ENCODE measurements at regions not wholly inside any gene's neighbourhood (a gene's known extent, or its start where the extent isn't known, plus 50 kb on each side); places are given as distances from the start of the nearest gene placed in this dataset.

GRCh38 chr12:114750917-114751316 lies 66.9 kb upstream of the TBX3 start:
- Histone ChIP-seq H3K4me1 (no peaks in the 10 kb centered on the region), H3K36me3 (no peaks in the 10 kb centered on the region), H3K27me3 (no peaks in the 10 kb centered on the region), H3K27ac (no peak overlapping the region), H3K4me3 (no peak overlapping the region), H3K9me3 (no peaks in the 10 kb centered on the region)
- no peak for TF ChIP-seq POLR2A (IDR thresholded peaks at IDR 0.05)
- no peak for TF ChIP-seq POLR2AphosphoS5 (IDR thresholded peaks at IDR 0.05)
- TF ChIP-seq CTCF (IDR thresholded peaks at IDR 0.05), result no peak
- intact Hi-C loops (cut with DNase I; ENCODE audit: low total_unique reads), result no loop called here
- DNase-seq (ENCODE audit: low spot score in 2 of 2), result no peak

GRCh38 chr12:114749065-114749464 lies 65.1 kb upstream of the TBX3 start:
- intact Hi-C loops (cut with DNase I; ENCODE audit: low total_unique reads), result no loop called here
- DNase-seq (ENCODE audit: low spot score in 2 of 2), result no peak

DNA sequence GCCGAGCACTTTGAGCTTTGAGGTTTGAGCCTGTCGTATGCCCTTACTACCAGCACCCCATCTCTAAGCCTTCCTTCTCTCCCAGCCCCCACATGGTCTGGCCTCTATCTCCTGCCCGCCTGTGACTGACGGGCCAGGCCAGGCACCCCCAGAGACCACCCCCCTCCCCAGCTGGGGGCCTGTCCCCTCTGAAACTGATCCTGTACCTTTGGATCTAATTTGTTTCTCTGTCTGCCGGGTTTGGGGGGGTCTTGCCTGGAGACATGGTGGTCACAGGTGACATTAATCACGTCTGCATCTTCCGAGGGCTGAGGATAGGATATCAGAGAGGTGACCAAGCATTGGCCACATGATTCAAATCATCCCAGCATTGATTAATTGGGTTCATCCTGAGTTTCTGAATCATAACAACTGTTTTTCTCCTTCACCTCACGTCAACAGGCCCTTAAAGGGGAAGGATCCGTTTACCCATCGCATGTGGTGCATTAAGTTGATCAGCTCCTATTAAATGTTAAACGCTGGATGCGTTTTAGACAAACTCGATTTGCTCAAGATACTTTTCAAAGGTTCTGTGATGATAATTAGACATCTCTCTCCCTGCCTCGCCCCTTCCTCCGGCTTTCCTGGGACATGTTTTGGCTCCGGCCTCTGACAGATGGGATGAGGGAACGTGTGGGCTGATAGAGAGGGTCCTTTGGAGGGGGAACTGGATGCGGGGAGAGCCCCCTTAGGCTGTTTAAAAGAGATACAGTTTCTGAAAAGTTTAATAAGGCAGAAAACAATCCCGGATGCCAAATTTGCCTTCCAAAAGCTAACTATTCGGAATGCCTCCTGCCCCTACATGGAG lies 63.3 kb upstream of the TBX3 start:
- H3K36me3 ChIP-seq, result no peaks in the 10 kb centered on the region
- no peaks in the 10 kb centered on the region for H3K9me3 ChIP-seq
- peak overlapping the region in 1 of 3 donors; percentile 13 for H3K4me3 ChIP-seq
- H3K4me1 ChIP-seq, result no peaks in the 10 kb centered on the region
- no peak for TF ChIP-seq POLR2A (IDR thresholded peaks at IDR 0.05)
- TF ChIP-seq POLR2AphosphoS5 (IDR thresholded peaks at IDR 0.05), result no peak
- TF ChIP-seq CTCF (IDR thresholded peaks at IDR 0.05), result no peak
- intact Hi-C loops (cut with DNase I; ENCODE audit: low total_unique reads), result no loop called here
- DNase-seq (ENCODE audit: low spot score in 2 of 2), result no peak
- no peaks in the 10 kb centered on the region for H3K27me3 ChIP-seq
- H3K27ac ChIP-seq, result peak overlapping the region; percentile 58 to 86

More at GRCh38 chr12:114749065-114749464, 65.1 kb upstream of the TBX3 start:
- H3K4me3 ChIP-seq, result no peak overlapping the region
- no peak overlapping the region for H3K27ac ChIP-seq
- no peak for TF ChIP-seq POLR2AphosphoS5 (IDR thresholded peaks at IDR 0.05)
- TF ChIP-seq POLR2A (IDR thresholded peaks at IDR 0.05), result no peak
- TF ChIP-seq CTCF (IDR thresholded peaks at IDR 0.05), result no peak
- no peaks in the 10 kb centered on the region for H3K27me3 ChIP-seq
- no peaks in the 10 kb centered on the region for H3K4me1 ChIP-seq
- H3K9me3 ChIP-seq, result no peaks in the 10 kb centered on the region
- no peaks in the 10 kb centered on the region for H3K36me3 ChIP-seq

DNA sequence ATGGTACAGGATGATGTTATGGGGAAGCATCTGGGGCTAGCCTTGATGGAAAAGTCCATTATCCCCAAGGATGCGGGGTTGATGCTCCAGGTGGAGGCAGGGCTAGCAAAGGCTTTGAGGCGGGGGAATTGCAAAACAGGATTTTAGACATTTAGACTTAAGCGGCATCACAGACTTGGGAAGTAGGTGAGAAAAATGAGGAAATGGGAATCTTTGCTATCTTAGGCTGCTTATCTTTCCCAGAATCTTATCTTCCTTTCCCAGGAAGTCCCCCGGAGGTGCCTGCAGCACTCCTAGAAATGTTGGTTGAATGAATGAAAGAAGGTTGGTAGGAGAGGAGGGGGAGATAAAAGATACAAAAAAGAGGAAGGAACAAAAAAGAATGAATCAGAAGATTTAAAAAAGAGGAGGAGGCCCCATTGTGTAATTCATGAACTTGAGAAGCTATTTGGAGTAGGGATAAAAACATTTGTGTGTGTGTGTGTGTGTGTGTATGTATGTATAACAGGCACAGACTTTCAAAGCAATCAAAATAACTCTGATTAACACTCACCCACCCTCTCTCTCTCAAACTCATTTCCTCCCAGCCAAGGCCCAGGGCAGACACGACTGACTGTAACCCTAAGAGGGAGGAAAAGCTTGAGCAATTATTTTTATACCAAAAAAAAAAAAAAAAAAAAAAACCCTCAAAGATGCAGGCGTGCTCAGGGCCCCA lies 62.5 kb upstream of the TBX3 start:
- Histone ChIP-seq H3K27ac (peak overlapping the region; percentile 58 to 86), H3K4me1 (no peaks in the 10 kb centered on the region), H3K4me3 (no peak overlapping the region), H3K9me3 (no peaks in the 10 kb centered on the region), H3K27me3 (no peaks in the 10 kb centered on the region), H3K36me3 (no peaks in the 10 kb centered on the region)
- intact Hi-C loops (cut with DNase I; ENCODE audit: low total_unique reads), result no loop called here
- TF ChIP-seq POLR2A (IDR thresholded peaks at IDR 0.05) (no peak), POLR2AphosphoS5 (IDR thresholded peaks at IDR 0.05) (no peak), CTCF (IDR thresholded peaks at IDR 0.05) (no peak)
- DNase-seq (ENCODE audit: low spot score in 2 of 2), result no peak

- H3K9me3 ChIP-seq, result no peaks in the 10 kb centered on the region
- H3K4me3 ChIP-seq, result peak overlapping the region in 1 of 3 donors; percentile 37
- H3K27ac ChIP-seq, result peak overlapping the region in 1 of 2 donors; percentile 19
- H3K4me1 ChIP-seq, result no peaks in the 10 kb centered on the region
- H3K36me3 ChIP-seq, result no peaks in the 10 kb centered on the region
- TF ChIP-seq CTCF (IDR thresholded peaks at IDR 0.05), result no peak
- no peak for TF ChIP-seq POLR2AphosphoS5 (IDR thresholded peaks at IDR 0.05)
- DNase-seq (ENCODE audit: low spot score in 2 of 2), result no peak
- intact Hi-C loops (cut with DNase I; ENCODE audit: low total_unique reads), result no loop called here
- no peaks in the 10 kb centered on the region for H3K27me3 ChIP-seq
Measured at GRCh38 chr12:114744691-114745090, 60.7 kb upstream of the TBX3 start.
